GM04503 (cell line): ENCODE measurements at regions not wholly inside any gene's neighbourhood (a gene's known extent, or its start where the extent isn't known, plus 50 kb on each side); places are given as distances from the start of the nearest gene placed in this dataset.

Experiments
- DNase-seq: peaks from one replicate; pipeline ENCODE4 v3.0.0-alpha.2; 2012; ENCODE audit warnings: low read depth

DNA sequence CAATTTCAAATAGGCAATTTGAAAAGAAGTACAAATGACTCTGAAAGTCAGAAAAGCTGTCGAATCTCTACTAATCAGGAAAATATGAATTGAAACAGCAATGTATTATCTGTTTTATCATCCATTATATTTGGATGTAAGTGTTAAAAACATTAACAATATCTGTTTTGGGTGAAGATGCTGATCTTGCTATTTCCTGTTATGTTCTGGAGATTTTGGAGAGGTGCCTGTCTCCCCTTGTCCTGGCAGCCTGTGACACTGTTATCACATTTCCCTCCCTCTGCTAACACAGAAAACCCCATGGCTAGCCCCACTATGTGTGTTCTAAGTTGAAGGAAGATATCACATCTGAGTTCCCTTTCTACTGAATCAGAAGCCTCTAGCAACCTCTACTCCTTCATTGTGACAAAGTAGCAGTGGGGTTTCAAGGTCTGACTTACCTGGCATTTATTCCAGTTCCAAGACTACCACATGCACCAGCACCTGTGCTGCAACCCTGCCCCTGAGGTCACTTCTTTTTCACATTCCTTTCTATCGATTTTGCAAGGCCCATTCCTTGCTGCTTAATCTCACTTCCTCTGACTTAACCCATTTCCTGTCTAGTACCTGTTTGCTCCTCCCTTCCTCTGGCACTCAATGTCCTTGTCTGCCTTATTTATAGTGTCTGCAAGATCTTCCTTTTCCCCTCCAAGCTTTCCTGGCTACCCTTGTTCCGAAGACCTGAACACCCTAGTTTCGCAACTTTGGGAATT, 95.5 kb upstream of the COL8A1 start:
- no peak for DNase-seq

DNA sequence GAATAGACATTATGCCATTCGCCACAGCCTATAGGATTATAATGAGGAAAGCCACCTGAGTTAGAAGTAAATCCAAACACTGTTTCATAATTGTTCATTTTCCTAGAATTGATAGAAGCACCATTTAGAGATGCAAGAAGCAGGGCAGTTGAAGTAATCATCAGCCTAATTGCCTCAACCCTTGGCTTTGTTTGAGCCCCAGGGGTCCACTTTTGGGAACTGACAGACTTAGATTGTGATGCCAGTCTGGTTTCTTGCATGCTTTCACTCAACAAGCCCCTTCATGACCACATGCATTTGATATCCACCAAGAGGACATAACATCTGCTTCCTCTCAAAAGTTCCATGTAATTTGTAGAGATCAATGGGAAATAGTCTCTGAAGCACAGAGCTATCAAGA, 97.2 kb upstream of the COL8A1 start:
- DNase-seq, result no peak

GRCh38 chr3:99537416-99537815, 101.0 kb upstream of the COL8A1 start:
- no peak for DNase-seq

DNA sequence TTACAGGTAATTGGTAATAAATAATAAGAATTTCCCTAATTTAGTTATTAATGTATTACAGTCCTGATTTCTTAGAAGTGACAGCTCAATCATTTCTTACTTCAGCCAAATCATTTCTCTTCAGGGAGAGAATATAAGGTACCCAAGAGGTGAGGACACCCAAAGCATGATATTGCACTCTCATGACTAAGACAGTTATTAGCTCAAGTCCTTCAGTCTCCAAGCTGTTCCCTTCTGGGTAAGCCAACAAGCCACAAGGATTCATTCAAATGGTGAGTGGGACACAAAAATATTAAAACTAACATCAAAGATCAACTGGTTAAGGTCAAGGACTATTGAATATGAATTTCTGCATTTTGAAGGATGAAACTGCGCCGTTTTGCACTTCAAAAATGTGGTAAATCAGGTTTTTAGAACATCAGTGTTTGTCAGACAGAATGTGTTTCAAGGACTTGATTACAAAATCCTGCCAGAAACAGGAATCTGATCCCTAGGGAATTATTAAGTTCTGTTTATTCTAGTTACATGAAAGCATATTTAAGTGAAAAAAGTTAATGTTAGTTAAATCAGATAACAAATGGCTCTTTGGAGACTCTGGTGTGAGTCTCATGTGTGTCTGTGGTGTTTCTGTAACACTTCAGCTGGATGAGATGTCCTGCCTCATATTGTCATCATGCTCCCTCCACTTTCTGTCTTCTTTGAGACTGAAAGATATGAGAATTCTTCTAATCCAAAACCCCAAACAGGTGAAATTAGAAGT, 101.7 kb upstream of the COL8A1 start:
- DNase-seq, result no peak

- no peak for DNase-seq
Measured at GRCh38 chr3:99534951-99535704, 103.3 kb upstream of the COL8A1 start.

DNA sequence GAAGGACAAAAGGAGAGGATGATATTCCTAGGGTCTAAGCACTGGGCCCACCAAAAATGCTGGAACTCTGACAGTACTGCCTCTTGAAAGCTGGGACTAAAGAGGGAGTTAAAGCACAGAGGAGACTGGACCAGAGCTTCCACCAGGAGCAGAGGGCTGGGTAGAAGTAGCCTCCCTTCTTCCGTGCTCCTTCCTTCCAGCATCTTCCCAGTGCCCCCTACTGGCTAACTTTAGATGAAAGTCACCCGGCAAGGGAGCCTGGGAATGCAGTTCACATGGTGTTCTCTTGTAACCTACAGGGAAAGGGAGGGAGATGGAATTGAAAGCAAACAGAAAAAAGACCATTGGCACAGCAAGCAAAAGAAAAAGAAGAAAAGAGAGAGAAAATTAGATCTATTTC, 106.1 kb upstream of the COL8A1 start:
- DNase-seq, result peak; percentile 62

GRCh38 chr3:99529265-99529664, 109.1 kb upstream of the COL8A1 start:
- DNase-seq, result no peak

GRCh38 chr3:99526921-99527320, 111.5 kb upstream of the COL8A1 start:
- DNase-seq, result no peak

- DNase-seq, result no peak
Measured at GRCh38 chr3:99524559-99524958, 113.8 kb upstream of the COL8A1 start.

DNA sequence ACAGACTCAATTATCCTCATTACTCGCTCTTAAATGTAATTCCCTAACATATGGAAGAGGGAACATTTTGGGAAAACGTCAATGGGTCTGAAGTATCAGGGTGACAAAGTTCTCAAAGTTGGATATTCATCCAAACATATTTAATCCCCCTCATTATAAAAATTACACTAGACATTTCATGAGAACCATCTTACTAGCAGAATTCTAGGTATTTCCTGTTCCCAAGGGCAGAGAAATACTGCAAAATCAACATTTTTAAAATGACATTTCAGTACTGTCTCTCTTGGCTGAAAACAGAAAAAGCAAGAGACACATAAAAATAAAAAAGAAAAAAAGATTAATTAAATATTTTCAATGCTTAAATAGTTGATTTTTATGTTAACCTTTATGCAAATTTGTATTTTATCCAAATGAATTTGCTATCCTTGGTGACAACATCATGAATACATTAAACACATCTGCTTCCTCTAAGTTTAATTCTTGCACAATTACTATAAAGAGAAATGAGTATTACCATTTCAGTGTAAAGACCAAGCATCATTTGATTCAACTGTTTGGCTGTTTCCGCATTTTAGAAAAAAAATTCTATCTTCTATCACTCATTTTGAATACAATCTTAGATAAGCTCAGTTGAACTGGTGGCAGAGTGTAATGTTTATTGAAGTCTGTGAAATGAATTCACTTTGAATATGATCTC, 114.8 kb upstream of the COL8A1 start:
- no peak for DNase-seq

GRCh38 chr3:99522147-99522546, 116.2 kb upstream of the COL8A1 start:
- no peak for DNase-seq

DNA sequence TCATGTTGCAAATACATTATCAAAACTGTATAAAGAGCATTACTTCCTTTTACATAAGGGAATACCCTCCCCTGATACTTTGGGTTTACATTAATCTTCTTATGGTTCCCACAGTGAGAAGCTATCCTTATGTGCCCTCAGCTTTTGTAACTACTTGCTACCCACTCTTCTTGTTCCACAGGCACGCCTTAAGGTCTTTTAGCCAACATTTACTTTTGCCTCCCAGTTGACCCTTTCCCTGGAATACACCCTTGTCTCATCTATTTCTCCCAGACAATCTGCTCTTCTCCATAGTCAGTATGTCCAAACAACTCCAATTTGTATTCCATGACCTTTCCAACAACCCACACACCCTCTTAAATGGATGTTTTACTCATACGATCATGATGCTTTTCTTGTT, 116.8 kb upstream of the COL8A1 start:
- DNase-seq, result no peak

DNA sequence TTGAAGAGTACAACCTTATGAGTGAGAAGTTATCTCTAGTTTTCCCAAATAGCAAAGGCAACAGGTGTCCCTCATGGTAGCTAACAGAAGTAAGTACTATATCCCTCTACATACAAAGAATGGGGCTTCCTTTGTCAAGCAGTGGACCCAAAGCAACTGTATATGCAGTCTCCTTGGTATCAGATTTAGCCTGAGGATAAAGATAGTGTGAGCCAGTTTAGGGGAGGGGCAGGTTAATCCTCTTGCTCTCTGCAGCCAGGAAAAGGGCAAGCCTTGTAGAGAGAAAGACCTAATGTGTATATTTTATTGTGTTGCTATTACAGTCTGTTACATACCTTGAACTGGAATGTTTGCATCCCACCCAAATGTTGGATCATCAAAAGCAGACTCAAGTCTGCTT, 117.9 kb upstream of the COL8A1 start:
- DNase-seq, result no peak

DNA sequence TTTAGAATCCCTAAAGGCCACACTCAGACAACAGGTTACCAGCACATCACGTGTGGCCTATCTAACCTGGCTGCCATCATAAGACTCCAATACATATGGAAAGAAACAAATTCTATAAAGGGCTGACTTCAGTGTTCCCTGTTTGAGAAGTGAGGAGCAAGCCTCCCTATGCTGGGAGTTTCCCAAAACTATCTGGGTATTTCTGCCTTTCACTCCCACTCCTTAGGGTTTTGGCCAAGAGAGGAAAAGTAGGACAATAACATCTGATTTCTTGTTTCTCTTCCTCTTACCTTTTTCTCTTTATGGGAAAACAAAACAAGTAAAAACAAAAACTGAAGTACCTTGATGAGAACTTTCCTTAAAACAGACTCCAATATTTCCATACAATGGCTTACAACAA, 121.5 kb upstream of the COL8A1 start:
- no peak for DNase-seq

- DNase-seq, result no peak
Measured at GRCh38 chr3:99515891-99516290, 122.5 kb upstream of the COL8A1 start.

DNA sequence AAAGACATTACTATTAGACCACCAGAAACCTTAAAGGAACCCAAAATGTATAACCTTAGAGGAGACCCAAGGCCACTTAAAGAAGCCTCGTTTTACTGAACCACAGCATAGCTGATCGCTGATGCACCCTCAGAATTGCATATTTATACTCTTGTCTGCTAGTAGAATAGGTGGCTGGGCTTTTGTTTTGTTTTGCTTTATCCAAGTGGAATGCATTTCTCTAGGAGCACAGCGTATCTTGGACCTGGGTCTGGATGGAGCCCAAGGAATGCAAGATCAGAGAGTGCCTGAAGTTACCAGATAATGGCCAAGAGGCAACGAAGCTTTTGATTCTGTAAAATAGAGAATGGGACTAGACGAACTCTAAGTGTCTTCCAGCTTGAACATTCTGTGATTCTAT, 129.2 kb upstream of the COL8A1 start:
- DNase-seq, result peak; percentile 74

DNA sequence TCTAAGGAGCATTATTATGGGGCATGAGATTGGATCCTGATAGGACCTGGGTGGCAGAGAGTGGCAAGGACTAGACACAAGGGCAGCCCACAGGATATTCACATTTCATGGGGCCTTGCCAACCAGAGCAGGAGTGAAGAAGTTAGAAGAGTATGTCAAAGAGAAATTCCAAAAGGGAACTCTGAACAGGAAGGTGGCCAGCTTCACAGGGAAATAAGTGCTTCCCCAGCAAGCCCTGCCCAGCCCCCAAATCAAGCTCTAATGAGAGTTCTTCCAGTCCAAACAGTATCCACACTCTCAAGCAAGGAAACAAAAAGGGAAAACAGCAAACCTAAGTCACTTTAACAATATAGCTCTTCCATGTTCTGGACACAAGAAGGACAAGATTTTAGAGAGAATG, 130.2 kb upstream of the COL8A1 start:
- DNase-seq, result no peak

DNA sequence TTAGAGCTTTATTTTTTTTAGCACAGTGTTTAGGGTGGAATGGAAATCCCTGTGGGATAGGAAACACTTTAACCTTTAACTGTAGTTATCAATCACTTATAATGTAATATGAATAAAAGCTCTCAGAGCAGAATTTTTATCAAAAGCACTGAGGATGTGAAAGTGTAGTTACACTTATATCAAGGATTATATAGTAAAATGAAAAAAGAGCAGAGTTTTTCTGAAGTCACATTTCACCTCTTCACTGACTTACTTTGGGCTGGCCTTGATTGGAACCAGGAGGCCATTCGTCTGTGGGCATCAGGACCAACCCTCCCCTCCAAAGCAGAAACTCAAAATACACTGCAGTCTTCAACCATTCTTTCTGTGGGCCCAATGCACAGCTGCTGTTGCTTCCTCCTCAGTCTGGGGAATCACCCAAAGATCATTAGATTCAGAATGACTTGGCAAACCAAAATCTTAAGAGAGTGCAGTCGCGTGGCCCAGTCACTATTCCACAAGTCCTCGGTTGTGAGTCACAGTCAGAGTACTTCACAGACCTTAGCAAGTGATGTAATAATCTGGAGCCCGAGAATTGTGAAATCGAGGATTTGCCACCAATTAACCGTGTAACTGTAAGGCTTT, 132.6 kb upstream of the COL8A1 start:
- DNase-seq, result peak; percentile 94

DNA sequence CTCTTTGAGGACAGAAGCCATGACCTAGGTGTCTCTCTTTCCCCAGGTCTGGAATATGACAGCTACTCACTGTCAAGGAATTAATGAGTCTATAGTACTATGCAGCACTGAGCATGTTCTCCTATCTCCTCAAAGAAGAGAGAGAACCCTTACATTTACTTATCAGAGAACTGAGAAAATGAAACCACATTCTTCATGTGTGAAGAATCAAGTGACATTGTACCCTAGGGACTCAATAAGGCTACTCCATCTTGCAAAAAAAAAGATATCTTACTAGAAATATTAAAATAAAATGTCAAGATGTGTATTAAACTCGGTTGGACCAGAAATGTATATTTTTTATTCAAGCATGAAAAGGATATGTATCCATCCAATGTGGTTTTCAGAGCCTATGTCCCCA, 133.2 kb upstream of the COL8A1 start:
- DNase-seq, result no peak

DNA sequence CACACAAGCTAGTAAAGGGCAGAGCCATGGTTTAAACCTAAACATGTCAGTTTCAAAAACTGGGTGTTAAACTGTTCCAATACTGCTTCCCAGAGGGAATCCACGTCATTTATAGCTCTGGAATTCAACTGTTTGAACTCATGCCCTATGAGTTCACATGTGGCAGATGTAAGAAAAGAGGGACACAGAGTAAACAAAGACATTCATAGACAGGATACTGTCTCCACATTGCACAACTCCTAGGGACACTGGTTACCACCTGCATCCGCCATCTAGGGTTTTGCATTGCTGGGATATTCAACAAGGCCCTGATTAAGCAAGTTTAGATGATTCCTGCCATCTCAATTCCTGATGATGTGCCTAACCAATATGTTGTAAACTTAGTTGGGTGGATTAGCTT, 134.1 kb upstream of the COL8A1 start:
- DNase-seq, result peak; percentile 83

GRCh38 chr3:99503350-99503749, 135.0 kb upstream of the COL8A1 start:
- DNase-seq, result no peak

DNA sequence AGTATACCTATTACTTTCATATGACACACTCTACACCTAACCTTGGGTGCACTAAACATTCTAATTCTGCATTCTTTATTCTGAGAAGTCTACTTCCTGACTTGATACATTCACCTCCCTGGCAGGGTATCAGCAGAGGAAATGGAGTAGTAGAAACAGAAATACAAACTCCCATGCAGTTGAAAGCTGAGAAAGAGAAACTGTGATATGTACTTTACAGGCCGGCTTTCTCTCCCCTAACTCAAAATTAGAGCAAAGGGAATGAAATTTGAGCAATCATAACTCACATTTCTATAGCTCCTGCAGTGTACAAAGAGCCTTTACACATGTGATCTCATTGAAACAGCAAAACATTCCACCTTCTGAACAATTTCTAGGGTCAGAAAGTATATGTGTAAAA, 135.5 kb upstream of the COL8A1 start:
- DNase-seq, result no peak
